ENCODE measurements at regions not wholly inside any gene's neighbourhood (a gene's known extent, or its start where the extent isn't known, plus 50 kb on each side); places are given as distances from the start of the nearest gene placed in this dataset.

DNA sequence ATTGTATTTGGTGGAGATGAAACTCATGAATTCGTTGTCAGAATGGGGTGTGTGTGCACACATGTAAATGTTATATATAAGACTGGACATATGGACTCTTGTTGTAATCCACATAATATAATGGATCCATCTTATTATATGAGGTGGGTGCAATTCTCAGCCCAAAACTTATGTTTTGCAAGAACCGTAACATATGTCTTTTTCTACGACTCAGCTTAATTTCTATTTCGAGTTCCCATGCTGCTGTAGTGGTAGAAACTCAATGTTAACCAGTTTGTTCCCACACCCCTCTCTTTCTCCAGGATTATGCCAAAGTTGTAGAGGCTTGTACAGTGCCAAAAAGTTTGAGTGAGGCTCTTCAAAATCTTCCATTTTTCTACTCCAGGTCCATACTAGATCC lies 112.5 kb upstream of the SPOPL start:
- Mint-ChIP-seq H3K4me1 (no peaks in the 10 kb centered on the region), H3K27ac (no peak overlapping the region), H3K36me3 (peaks cover 0 to 3% of the 10 kb centered on the region in 2 donors), H3K9me3 (peaks cover 0 to under 1% (median 0%) of the 10 kb centered on the region in 7 donors), H3K27me3 (ENCODE audit: low read depth in 3 of 3) (peaks cover 0 to 2% (median 0%) of the 10 kb centered on the region in 3 donors), H3K4me3 (no peak overlapping the region)
- no peak for DNase-seq
- H2AFZ ChIP-seq (ENCODE audit: insufficient read depth, low read depth, low read length, poor library complexity, severe bottlenecking), result no peak overlapping the region
- no peak overlapping the region for H3K27ac ChIP-seq (ENCODE audit: low read depth in 1 of 2, low read length in 2 of 2)
- H3K4me1 ChIP-seq (ENCODE audit: control insufficient read depth in 1 of 2, insufficient read depth in 2 of 2, low read length in 2 of 2), result no peaks in the 10 kb centered on the region
- no peaks in the 10 kb centered on the region for H4K20me1 ChIP-seq (ENCODE audit: insufficient read depth, low read length)
- WGBS (ENCODE audit: insufficient coverage), result no CpG with 5 or more reads among the region's 4 CpGs
- H3K9ac ChIP-seq (ENCODE audit: insufficient read depth, low read length, poor library complexity, severe bottlenecking), result no peak overlapping the region
- H3K4me2 ChIP-seq (replicated peaks; ENCODE audit: extremely low read depth, low read length, poor library complexity, severe bottlenecking), result no peak overlapping the region
- no peaks in the 10 kb centered on the region for H3K9me3 ChIP-seq (replicated peaks in 1 of 2; ENCODE audit: control insufficient read depth in 1 of 2, insufficient read depth in 1 of 2, low read length in 2 of 2)
- H3K4me3 ChIP-seq (replicated peaks in 1 of 3; ENCODE audit: low read depth in 2 of 3, low read length in 3 of 3), result no peak overlapping the region
- intact Hi-C loops (cut with micrococcal nuclease), result no loop called here
- no peaks in the 10 kb centered on the region for H3K79me2 ChIP-seq (ENCODE audit: insufficient read depth, low read length)
- H3K27me3 ChIP-seq (ENCODE audit: control insufficient read depth in 2 of 2, insufficient read depth in 2 of 2, low read length in 2 of 2), result no peaks in the 10 kb centered on the region
- TF ChIP-seq, protein P1, sequence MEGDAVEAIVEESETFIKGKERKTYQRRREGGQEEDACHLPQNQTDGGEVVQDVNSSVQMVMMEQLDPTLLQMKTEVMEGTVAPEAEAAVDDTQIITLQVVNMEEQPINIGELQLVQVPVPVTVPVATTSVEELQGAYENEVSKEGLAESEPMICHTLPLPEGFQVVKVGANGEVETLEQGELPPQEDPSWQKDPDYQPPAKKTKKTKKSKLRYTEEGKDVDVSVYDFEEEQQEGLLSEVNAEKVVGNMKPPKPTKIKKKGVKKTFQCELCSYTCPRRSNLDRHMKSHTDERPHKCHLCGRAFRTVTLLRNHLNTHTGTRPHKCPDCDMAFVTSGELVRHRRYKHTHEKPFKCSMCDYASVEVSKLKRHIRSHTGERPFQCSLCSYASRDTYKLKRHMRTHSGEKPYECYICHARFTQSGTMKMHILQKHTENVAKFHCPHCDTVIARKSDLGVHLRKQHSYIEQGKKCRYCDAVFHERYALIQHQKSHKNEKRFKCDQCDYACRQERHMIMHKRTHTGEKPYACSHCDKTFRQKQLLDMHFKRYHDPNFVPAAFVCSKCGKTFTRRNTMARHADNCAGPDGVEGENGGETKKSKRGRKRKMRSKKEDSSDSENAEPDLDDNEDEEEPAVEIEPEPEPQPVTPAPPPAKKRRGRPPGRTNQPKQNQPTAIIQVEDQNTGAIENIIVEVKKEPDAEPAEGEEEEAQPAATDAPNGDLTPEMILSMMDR (IDR thresholded peaks at IDR 0.05), result no peak
- no peaks in the 10 kb centered on the region for H3K36me3 ChIP-seq (replicated peaks in 1 of 2; ENCODE audit: control insufficient read depth in 1 of 2, insufficient read depth in 2 of 2, low read length in 2 of 2)

DNA sequence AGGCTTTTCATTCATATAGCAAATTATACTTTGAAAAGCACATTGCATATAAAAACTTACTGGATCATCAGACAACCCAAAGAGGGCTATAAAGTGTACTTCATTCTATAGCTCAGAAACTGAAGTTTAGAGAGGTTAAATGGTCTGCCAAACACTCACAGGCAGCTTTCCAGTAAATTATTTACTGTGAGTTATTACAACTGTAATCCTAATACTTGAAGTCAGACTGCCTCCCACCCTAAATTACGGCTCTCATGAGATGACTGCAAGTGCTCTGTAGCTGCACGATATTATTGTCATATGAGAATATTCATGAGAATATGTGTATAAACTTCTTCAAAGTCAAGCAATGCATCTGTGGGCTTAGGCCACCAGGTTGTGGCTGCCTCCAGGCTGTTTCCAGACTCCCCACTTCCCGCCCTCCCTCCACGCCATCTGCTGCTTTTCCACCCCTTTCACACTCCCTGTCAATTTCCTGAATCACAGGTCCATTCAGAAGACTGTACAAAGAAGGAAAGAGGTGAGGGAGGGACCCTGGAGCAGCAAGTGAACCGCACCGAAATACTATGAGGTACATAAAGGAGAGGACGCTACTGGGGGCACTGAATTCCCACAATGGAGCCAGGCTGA lies 111.1 kb upstream of the SPOPL start:
- Histone ChIP-seq H3K27me3 (ENCODE audit: control insufficient read depth in 2 of 2, insufficient read depth in 2 of 2, low read length in 2 of 2) (no peaks in the 10 kb centered on the region), H3K36me3 (replicated peaks in 1 of 2; ENCODE audit: control insufficient read depth in 1 of 2, insufficient read depth in 2 of 2, low read length in 2 of 2) (no peaks in the 10 kb centered on the region), H4K20me1 (ENCODE audit: insufficient read depth, low read length) (no peaks in the 10 kb centered on the region), H3K27ac (ENCODE audit: low read depth in 1 of 2, low read length in 2 of 2) (no peak overlapping the region), H2AFZ (ENCODE audit: insufficient read depth, low read depth, low read length, poor library complexity, severe bottlenecking) (no peak overlapping the region), H3K9ac (ENCODE audit: insufficient read depth, low read length, poor library complexity, severe bottlenecking) (no peak overlapping the region), H3K4me3 (replicated peaks in 1 of 3; ENCODE audit: low read depth in 2 of 3, low read length in 3 of 3) (no peak overlapping the region), H3K9me3 (replicated peaks in 1 of 2; ENCODE audit: control insufficient read depth in 1 of 2, insufficient read depth in 1 of 2, low read length in 2 of 2) (no peaks in the 10 kb centered on the region), H3K79me2 (ENCODE audit: insufficient read depth, low read length) (no peaks in the 10 kb centered on the region), H3K4me2 (replicated peaks; ENCODE audit: extremely low read depth, low read length, poor library complexity, severe bottlenecking) (no peak overlapping the region), H3K4me1 (ENCODE audit: control insufficient read depth in 1 of 2, insufficient read depth in 2 of 2, low read length in 2 of 2) (no peaks in the 10 kb centered on the region)
- Mint-ChIP-seq H3K36me3 (peaks cover 0 to 3% of the 10 kb centered on the region in 2 donors), H3K9me3 (peaks cover 0 to 2% (median 0%) of the 10 kb centered on the region in 7 donors), H3K27me3 (ENCODE audit: low read depth in 3 of 3) (peaks cover 0 to 2% (median 0%) of the 10 kb centered on the region in 3 donors), H3K27ac (no peak overlapping the region), H3K4me3 (no peak overlapping the region), H3K4me1 (no peaks in the 10 kb centered on the region)
- WGBS (ENCODE audit: insufficient coverage), result 96% methylated on average over 3 of the region's 7 CpGs
- no peak for DNase-seq
- TF ChIP-seq, protein P1 (IDR thresholded peaks at IDR 0.05), result no peak
- intact Hi-C loops (cut with micrococcal nuclease), result no loop called here

Data from CD14-positive monocyte (primary cell).